Loucy (cell line): ENCODE measurements at regions not wholly inside any gene's neighbourhood (a gene's known extent, or its start where the extent isn't known, plus 50 kb on each side); places are given as distances from the start of the nearest gene placed in this dataset.

Experiments
- H2AFZ ChIP-seq: fragments of 200-600 bp; sonication (generic); 2 replicates; pipeline ENCODE4 v1.6.0; 2016; ENCODE audit warnings: antibody characterized with exemption, mild to moderate bottlenecking, low read length, moderate library complexity
- H3F3A ChIP-seq: fragments of 200-600 bp; 2 replicates; pipeline ENCODE4 v1.6.0; 2016; ENCODE audit warnings: antibody characterized with exemption, low read depth, mild to moderate bottlenecking
- H3K27me3 ChIP-seq: fragments of 200-600 bp; sonication (generic); 2 replicates; pipeline ENCODE4 v1.6.1; 2014; ENCODE audit warnings: low read length, mild to moderate bottlenecking; ENCODE audit not compliant: insufficient read depth, poor library complexity, severe bottlenecking
- H3K36me3 ChIP-seq: fragments of 200-600 bp; sonication (generic); 2 replicates; pipeline ENCODE4 v1.6.1; 2016; ENCODE audit warnings: low read length; ENCODE audit not compliant: insufficient read depth
- H3K4me1 ChIP-seq: fragments of 200-600 bp; sonication (generic); 2 replicates; pipeline ENCODE4 v1.5.1; 2014; ENCODE audit warnings: low read length, mild to moderate bottlenecking; ENCODE audit not compliant: insufficient read depth, poor library complexity, severe bottlenecking
- H3K4me2 ChIP-seq: fragments of 200-600 bp; sonication (generic); 2 replicates; pipeline ENCODE4 v1.6.0; 2014; ENCODE audit warnings: antibody characterized with exemption, low read length, low read depth, mild to moderate bottlenecking; ENCODE audit not compliant: poor library complexity, severe bottlenecking
- H3K4me3 ChIP-seq: fragments of 200-600 bp; sonication (generic); 2 replicates; pipeline ENCODE4 v1.5.1; 2014; ENCODE audit warnings: low read length, mild to moderate bottlenecking, mixed read lengths; ENCODE audit not compliant: poor library complexity, severe bottlenecking
- H3K79me2 ChIP-seq: fragments of 200-600 bp; sonication (generic); 2 replicates; pipeline ENCODE4 v1.6.1; 2014; ENCODE audit warnings: low read length; ENCODE audit not compliant: insufficient read depth
- H3K9ac ChIP-seq: fragments of 200-600 bp; sonication (generic); 2 replicates; pipeline ENCODE4 v1.6.0; 2014; ENCODE audit warnings: mild to moderate bottlenecking, low read depth, low read length, moderate library complexity; ENCODE audit not compliant: poor library complexity, severe bottlenecking
- H3K9me2 ChIP-seq: fragments of 200-600 bp; sonication (generic); replicated peaks from 2 replicates; pipeline ENCODE4 v1.6.1; 2016; ENCODE audit warnings: low read depth, low read length, mixed read lengths
- H3K9me3 ChIP-seq: fragments of 200-600 bp; sonication (generic); 2 replicates; pipeline ENCODE4 v1.6.1; 2014; ENCODE audit warnings: mild to moderate bottlenecking, antibody characterized with exemption, low read length, low read depth; ENCODE audit not compliant: insufficient read depth
- H4K20me1 ChIP-seq: fragments of 200-600 bp; sonication (generic); 2 replicates; pipeline ENCODE4 v1.6.0; 2014; ENCODE audit warnings: antibody characterized with exemption, low read length, mild to moderate bottlenecking; ENCODE audit not compliant: insufficient read depth, poor library complexity, severe bottlenecking
- CTCF ChIP-seq: fragments of 200-600 bp; sonication (generic); conservative IDR thresholded peaks from 2 replicates; pipeline ENCODE4 v1.5.1; 2014; ENCODE audit warnings: mild to moderate bottlenecking, antibody characterized with exemption, low read length
- EZH2phosphoT487 ChIP-seq: fragments of 200-600 bp; IDR thresholded peaks from 2 replicates; pipeline ENCODE4 v1.6.1; 2018; ENCODE audit warnings: antibody characterized with exemption, mild to moderate bottlenecking, moderate library complexity, borderline replicate concordance

DNA sequence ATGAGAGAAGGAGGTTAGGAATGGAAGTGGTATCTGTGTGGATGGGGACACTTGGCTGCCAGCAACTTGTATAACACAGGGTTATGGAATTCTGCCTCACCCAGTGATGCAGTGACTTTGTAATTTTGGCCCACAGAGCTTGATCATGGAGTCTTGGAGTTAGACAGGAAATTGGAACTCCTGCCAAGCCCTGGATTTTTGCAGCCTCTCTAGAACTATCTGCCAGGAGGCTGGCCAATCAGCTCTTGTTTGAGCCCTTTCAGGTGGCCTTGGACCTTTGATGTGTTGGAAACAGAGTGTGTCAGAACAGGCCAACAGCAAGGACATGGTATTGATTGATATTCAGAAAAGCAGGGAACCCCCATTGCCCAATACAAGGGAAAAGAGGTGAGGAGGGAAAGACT lies 157.7 kb upstream of the GGTLC1 start:
- no peaks in the 10 kb centered on the region for H4K20me1 ChIP-seq
- no peaks in the 10 kb centered on the region for H3K27me3 ChIP-seq
- H3K4me2 ChIP-seq: no peak overlapping the region
- no peaks in the 10 kb centered on the region for H3F3A ChIP-seq
- H3K4me3 ChIP-seq: no peak overlapping the region
- H2AFZ ChIP-seq: no peak overlapping the region
- no peaks in the 10 kb centered on the region for H3K79me2 ChIP-seq
- no peak overlapping the region for H3K9ac ChIP-seq
- no peak for TF ChIP-seq EZH2phosphoT487
- TF ChIP-seq CTCF: no peak
- peaks cover 6% of the 10 kb centered on the region for H3K4me1 ChIP-seq
- peaks cover 6% of the 10 kb centered on the region; the same call in 1 of the 2 replicates for H3K9me3 ChIP-seq
- H3K9me2 ChIP-seq: no peaks in the 10 kb centered on the region
- no peaks in the 10 kb centered on the region for H3K36me3 ChIP-seq

- Histone ChIP-seq H3K36me3 (no peaks in the 10 kb centered on the region), H3K9ac (no peak overlapping the region), H3K4me3 (no peak overlapping the region), H3K4me1 (peaks cover 6% of the 10 kb centered on the region), H3K9me2 (no peaks in the 10 kb centered on the region), H3K4me2 (no peak overlapping the region), H3K79me2 (no peaks in the 10 kb centered on the region), H4K20me1 (no peaks in the 10 kb centered on the region), H3F3A (no peaks in the 10 kb centered on the region), H3K27me3 (no peaks in the 10 kb centered on the region), H3K9me3 (peaks cover 22% of the 10 kb centered on the region; the same call in 1 of the 2 replicates), H2AFZ (no peak overlapping the region)
- TF ChIP-seq EZH2phosphoT487 (no peak), CTCF (no peak)
These were observed 155.8 kb upstream of the GGTLC1 start for GRCh38 chr20:24144371-24144770.

DNA sequence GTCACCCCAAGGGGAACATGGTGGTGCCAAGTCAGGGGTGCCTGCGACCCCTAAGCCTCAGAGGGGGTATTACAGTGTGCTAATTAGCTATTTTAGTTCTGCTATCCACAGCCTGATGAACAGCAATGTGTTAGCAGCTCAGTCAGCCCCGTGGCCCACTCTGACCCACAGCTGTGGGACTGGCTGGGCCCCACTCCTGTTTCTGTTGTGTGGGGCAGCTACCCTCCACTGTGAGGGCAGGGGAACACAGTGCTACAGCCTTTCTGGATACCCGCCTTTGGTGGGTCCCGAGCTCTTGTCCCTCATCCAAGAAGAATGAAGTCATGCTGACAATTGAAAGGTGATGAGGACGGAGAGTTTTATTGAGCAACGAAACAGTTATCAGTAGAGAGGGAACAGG lies 152.5 kb upstream of the GGTLC1 start:
- Histone ChIP-seq H3K9ac (no peak overlapping the region), H3K4me1 (no peaks in the 10 kb centered on the region), H3K36me3 (no peaks in the 10 kb centered on the region), H3K79me2 (no peaks in the 10 kb centered on the region), H3K27me3 (no peaks in the 10 kb centered on the region), H3K4me3 (no peak overlapping the region), H4K20me1 (no peaks in the 10 kb centered on the region), H3K9me3 (peaks cover 24% of the 10 kb centered on the region; the same call in 1 of the 2 replicates), H3K4me2 (no peak overlapping the region), H2AFZ (no peak overlapping the region), H3K9me2 (no peaks in the 10 kb centered on the region), H3F3A (no peaks in the 10 kb centered on the region)
- TF ChIP-seq EZH2phosphoT487 (no peak), CTCF (no peak)
